Kidney tubule cell (primary cell): ENCODE measurements at regions not wholly inside any gene's neighbourhood (a gene's known extent, or its start where the extent isn't known, plus 50 kb on each side); places are given as distances from the start of the nearest gene placed in this dataset.

Experiments used
- DNase-seq: peaks from one replicate; pipeline ENCODE4 v3.0.0-alpha.2; 2018; ENCODE audit warnings: low spot score

DNA sequence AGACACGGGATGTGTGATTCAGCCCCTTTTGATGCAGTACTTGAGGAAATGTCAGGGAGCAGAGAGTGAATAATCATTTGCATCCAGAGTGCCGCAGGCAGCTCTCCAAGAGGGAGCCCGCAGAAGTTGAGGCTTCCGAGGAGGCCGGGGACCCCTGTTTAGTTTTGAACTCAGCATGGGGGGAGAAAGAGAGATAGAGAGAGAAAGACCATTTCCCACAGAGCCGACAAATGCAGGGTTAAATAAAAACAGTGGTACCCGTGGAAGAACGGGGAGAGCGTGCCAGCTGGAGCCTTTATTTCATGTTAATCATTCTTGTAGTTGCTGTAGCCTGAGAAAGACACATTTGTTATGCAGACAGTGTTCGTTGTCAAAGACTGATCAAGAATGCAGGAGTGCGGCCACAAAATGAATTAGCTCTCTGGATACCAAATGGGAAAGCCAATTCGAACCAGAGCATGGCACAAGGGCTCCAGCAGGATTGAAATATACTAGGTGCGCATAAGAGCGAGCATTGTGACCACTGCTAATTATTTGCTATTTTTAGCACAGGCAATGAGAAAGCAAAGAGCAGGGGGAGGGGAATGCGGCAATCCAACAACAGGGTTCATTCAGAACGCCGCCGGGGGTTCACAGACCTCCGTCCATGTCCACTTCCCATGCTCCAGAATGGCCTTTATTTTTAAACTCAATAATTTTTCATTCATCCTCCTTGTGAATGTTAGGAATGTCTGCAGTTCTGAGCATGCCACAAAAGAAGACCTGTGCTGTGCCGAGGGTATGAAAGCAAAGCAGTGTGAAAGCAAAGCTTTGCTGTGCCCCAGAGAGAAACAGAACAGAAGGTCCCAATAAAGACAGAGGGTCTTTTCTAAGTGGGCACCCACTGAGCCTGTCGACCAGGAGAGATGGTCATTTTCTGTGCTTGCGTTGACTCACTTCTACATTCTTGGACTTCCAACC lies 243.9 kb upstream of the VCX3A start:
- peak; percentile 33 for DNase-seq

DNA sequence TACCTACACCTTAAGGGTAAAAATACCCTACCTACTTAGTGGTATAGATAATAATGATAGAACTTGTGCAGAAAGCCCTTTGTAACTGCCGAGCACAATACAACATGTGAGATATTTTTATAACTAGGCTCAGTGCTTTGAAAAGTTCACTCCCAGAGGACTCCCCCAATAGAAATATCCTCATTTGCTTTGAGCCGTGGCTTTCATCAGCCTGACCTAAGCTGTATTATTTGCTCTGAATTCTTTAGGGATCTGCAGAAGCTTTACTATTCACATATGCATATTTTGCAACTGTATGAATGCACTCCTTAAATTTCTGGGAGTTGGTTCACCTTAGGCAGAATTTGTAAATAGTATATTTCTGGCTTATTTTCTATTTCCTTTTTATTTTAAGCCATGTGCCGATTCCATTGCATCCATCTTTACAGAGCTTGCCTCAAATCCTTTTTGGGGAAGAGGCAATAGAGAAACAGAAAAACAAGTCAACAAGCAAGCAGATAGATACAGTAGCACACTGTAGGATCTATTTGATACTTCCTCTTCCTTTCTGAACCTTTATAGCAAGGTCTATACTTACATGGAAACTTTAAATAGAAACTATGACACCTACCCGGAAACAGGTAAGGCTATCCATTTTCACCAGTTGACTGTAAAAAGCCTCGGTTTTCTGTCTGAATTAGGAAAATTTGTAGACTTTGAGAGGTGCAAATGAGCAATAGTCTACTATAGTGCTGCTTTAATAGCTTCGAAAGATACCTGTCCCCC lies 242.5 kb upstream of the VCX3A start:
- DNase-seq = no peak

DNA sequence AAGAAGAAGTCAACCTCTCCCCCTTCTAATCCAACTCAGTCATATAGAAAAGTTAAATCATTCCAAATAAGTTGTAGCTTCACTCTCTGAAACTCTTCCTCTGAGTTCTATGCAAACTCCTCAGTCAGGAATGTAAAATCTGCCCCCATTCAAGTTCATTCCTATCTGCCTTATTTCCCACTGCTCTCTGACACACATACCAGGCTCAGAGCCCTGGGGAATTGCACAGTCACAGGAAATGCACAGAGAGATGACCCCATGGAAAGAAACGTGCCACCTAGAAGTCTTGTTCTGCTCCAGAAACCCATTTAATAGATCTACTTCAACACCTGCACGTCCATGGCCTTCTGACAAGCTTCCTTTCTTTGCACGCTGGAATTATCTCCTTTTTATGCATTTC lies 236.0 kb upstream of the VCX3A start:
- no peak for DNase-seq

DNA sequence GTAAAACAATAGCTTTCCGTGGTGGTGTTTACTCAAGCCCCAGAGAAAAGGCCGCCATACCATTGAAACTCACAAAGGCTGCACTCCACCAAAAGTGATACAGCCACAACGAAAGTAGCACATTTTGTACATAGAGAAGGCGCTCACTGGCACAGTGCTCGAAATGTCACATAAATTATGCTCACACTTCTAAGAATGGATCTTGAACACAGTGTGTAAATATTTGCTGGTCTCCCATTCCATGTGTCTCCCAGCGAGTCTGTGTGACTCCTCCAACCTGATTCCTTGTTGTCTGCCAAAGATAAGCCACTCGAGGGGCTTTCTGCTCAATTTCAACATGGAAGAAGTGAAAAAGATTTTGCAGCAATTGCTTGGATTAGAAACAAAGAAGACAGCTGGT lies 234.0 kb upstream of the VCX3A start:
- DNase-seq = no peak

DNA sequence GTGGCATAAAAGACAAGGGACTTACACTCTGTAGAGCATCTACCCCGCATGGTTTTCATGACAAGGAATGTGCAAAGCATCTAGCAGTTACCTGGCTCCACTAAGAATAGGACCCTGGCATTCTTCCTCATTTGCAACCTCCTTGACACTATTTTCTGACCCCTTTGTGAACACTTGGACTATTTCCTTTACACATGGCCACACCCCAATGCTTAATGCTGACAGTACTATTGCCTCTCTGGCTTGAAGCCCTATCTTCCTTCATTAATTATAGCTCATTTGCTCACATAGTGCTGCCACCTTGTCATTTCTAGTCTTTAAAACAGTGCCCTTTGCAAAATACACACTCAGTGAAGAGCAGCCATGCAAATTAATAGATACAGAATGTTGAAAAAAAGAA lies 226.3 kb upstream of the VCX3A start:
- DNase-seq = no peak

DNA sequence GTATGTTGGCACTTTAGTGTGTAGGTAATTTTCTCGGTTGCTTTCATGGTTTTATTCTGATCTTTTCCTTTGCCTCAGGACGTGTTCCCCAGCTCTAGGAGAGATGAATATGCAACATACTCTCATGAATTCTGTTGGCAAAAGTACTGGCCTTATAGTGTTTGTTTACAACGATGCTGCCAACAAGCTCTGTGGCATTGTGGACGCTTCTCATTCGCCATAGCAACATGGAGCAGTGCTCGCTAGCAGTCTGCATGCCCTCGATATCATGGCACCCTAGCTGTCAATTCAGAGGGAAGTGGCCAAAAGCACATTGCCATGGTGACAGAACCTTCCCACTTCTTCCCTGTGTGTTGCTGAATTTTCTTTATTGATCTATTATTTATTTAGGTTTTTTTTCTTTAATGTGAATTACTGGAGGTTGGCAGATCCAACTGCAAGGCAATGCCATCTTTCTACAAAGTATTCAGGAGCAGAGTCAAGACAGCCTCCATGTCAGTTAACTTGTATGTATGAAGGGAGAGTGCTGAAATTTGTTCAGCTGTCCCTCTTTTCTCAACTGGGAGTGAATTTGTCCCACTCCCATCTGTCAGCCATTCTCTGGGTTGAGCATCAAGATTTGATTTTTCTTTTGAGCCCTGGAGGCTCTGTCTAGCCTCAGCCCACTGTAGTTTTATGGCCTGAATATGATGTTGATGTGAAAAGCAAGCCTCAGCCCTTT lies 224.9 kb upstream of the VCX3A start:
- DNase-seq = no peak

DNA sequence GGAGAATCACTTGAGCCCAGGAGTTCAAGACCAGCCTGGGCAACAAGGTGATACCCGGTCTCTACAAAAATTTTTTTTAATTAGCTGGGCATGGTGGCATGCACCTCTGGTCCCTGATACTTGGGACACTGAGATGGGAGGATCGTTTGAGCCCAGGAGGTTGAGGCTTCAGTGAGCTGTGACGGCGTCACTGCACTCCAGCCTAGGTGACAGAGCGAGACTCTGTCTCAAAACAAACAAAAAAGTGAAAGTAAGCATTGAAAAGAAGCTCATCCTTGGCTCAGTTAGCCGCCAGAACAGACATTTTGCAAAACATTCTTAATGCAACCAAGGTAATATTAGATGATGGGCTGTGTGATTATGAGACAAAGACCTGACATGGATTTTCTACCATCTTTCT lies 223.3 kb upstream of the VCX3A start:
- DNase-seq = no peak

DNA sequence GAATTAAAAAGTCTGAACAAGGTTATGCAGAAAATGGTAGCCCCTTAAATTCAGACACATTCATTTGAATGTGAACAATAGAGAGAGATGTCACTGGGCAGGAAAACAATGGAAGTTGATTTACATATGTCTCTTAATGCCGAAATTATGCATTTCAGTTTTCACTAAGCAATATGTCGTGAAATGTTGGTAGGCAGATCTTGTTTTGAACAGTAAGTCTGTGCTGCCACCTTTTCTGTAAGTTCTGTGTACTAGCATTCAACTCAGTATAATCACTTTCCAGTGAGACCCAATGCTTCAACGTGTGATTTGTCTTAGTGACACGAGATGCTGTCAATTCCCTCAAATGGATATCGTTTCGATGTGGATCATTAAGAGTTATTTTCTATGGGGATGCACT lies 222.7 kb upstream of the VCX3A start:
- no peak for DNase-seq

DNA sequence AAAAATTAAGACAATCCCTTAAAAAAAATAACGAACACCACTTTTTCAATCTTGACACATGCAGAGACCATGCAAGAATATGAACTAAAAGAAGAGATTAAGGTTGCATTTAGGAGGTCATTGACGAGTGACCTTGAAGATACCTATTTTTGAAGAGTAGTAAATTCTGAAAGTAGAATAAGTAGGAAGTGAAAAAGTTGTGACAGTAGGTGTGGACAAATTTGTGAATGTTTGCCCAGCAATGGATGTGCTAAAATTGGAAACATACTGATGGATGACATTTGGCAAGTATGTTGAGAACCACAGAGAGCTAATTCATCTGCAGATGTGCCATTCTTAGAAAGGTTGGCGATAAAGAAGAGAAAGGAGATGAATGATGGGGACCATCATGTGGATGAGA lies 213.7 kb upstream of the VCX3A start:
- DNase-seq = no peak

DNA sequence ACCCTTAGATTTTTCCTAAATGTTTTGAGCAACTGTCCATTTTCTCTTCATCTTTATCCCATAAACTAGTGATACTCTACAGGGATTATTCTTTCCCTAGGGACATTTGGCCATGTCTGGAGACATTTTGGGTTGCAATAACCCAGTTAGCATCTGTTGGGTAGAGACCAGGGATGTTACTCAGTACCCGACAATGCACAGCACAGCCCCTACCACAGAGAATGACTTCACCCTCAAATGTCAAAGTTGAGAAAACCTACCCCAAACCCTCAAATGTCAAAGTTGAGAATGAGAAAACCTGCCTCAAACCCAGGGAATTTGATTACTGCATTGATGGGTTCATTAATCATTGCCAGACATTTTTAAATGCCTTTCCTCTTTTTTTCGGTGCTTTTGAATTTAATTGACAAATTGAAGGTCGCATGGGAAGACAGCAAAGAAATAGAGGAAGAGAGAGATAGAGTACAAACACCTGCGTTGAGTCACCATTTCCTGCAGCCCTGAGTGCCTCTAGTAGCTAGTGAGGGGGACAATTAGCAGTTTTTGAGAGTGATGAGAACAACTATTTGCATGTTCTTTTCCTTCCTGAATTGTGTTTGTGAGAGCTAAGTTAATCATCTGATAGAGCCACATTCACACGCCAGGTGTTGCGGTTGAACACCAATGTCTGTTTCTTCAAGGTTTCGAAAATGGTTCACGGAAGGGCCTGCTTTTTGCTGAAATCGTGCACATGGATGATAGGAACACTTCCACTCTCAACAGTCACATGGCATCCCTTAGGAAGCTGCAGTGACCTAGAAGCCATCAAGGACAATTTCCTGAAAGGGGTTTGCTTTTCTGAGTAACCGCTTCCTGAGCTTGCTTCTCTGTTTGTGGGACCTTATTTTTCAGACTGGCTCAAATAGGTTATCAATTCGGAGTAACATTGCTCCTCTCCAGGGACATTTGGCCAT lies 203.9 kb upstream of the VCX3A start:
- no peak for DNase-seq

DNA sequence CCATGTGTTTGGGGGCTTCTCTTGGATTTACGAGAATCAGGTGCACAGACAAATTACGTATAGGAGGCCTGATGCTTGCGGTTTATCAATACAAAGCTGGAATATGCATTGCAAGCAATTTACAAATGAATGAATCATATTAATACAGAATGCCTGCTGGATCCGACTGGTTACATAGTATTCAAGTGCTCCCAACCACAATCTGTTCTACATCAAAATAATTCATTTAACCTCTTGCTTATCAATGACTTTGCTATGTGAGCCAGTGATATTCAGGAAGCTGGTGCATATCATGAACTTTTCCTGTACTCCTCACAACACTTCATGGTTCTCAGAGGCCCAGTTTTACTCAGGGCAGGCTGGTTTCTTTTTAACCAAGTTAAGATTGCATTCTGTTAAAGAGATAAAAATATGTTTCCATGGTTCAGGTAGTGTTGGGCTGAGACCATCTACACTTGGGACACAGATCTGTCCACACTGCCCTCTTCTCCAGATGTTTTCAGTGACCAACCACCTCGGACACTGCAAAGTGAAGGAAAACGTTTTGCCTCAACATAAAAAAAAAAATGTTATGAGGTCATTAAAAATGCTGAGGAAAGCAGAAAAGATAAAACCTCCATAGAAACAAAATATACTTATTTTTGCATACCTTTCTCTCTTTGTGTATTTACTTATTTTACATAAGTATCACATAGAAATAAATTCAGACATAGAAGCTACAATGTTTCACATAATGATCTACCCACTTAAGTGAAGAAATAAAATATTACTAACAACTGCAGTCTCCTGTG lies 200.1 kb upstream of the VCX3A start:
- no peak for DNase-seq

DNA sequence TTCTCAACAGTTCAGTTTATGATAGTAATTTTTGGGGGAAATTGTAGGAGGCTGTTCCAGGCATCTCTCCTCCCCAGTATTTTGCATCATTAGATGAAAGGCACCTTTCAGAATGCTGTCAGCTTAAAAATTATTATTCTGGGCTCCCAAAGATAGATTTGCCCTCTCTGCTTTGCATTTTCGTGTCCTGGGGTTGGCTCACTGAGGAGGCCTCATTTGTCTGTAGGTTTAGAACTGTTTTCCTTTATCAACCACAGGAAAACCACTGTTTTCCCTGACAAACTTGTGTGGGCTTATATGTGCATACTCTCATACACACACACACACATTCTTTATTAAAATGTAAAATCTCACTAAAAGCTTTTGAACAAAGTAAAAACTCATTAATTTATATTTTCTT lies 197.2 kb upstream of the VCX3A start:
- no peak for DNase-seq

DNA sequence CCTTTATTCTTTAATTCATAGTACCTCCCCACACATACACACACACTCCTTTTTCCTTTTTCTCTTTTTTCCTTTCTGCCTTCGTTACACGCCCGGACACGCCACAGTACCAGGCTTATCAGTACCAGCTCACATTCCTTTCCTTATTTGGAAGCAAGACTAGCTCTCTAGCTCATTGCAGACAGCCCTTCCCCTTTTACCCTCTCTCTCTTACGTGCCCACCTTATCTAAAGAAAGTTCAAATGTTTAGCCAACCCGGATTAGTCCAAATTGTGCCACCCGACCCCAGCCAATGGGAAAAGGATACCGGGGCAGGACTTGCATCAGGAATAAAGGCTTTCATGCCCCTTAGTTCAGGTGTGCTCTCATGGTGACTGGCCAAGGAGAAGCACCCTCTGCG lies 194.7 kb upstream of the VCX3A start:
- DNase-seq = no peak

DNA sequence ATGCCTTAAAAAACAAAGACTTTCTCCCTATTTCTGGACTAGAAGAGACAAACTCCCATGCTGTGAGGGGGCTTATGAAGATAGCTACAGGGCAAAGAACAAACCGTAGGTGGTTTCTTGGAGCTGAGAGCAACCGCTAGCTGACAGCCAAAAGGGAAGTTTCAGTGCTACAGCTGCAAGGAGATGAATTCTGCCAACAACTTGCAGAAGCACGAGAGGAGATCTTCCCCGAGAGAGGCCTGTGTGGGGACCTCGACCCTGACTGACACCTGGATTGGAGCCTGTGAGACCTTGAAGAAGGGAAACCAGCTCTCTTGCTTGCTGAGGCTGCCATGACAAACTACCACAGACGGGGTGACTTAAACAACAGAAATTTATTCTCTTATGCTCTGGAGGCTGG lies 183.8 kb upstream of the VCX3A start:
- DNase-seq = no peak

DNA sequence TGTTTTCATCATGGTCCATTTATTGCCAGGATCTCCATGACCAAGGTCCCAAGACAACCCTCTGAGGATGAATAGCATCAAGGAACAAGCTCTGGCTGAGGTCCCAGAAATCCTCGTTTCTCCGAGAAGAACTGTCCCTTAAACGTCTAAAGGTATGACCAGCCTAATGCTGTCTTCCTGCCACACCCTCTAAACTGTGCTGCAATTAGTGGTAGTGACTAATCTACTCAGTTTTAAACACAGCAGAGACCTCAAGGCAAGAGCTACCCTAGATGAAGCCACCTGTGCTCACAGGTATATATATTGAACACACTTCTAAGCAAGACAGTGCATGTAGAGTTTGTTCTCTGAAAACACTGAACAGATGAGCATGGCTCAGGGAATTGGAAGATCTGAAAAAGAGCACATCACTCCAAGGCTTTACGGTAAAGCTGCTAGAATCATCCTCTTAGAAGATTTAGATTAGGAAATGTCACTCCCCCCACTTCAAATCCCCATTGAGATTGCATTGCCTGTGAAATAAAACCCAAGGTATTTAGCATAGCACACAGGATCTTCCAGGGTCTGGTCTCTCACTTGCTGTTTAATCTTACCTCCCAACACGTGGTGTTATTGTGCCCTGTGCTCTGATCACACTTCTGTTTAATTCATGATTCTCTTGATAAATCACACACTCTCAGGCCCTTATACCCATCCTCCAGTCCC lies 173.9 kb upstream of the VCX3A start:
- no peak for DNase-seq

DNA sequence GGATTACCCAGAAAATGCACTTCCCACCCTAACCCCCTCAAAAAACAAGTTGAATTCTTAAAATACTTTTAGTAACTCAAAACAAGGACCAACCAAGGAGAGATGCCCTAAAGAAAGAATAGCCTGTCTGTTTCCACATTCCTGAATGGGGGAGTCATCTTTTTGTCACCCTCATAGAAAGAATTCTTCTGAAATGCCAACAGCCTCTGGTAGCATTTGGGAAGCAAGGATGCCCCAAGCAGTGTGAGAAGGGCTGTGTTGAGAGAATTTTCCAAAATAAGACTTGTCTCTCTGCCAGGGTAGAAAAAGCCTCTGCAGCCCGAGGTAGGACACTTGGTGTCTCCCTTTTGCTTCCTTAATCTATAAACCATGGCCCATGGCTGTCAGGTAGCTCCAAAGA lies 173.1 kb upstream of the VCX3A start:
- DNase-seq = peak; percentile 24

DNA sequence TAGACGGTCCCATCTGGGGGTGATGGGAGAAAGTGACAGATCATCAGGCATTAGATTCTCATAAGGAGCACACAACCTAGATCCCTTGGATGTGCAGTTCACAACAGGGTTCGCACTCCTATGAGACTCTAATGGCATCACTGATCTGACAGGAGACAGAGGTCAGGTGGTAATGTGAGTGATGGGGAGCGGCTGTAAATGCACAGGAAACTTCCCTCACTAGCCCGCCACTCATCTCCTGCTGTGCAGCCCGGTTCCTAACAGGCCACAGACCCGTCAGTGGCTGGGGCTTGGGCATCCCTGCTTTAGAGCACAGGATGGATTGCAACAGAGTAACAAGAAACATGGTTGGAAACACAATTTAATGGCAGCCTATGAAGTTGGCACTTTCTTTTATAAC lies 172.6 kb upstream of the VCX3A start:
- DNase-seq = no peak

DNA sequence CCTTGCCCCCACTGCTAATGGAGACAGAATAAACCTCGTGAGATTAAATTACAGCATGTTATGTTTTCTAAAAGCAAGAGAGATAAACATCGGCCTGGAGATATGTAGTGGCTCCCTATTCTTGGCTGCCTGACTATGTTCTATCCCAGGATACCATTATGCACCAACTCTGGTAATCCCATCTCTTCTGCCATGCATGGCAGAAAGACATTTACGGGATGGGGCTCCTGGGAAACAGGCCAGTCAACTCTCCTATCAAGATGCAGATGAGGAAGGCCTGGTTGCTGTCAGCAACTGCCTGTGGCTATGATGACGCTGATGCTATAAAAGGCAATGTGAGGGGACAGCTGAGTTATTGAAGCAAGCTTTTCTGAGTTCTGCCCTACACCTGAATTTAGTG lies 166.2 kb upstream of the VCX3A start:
- DNase-seq = no peak

DNA sequence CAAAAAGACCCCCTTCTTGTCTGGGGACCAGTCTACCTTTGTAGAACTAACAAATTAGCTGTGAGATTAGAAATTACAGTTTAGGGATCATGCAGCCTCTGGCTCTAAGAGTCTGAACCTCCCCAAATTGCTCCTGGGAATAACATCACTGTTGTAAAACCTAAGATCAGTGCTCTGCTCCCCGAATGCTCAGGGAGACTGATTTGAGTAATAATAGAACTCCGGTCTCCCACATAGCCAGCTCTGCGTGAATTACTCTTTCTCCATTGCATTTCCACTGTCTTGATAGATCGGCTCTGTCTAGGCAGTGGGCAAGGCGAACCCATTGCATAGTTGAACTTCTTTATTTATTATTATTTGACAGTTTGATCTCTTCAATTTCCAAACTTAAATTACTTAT lies 160.8 kb upstream of the VCX3A start:
- no peak for DNase-seq

DNA sequence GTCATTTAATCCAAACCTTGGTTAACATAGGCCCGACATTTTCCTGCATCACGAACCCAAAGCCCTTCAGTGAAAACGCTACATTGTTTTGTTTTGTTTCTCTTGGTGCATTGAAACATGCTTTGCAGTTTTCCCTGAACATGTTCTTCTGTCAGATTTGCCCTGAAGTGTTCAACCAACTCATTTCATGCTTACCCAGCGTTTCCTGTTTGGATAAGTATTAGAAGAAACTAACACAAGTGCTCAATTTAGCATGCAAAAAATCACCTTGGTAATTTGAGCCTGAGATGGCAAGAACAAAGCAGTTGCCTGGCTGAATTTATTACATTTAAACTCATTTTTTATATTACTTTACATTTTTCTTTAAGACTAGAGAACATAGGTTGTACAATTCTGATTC lies 160.1 kb upstream of the VCX3A start:
- DNase-seq = no peak
